PFSK-1 (cell line): ENCODE measurements at regions not wholly inside any gene's neighbourhood (a gene's known extent, or its start where the extent isn't known, plus 50 kb on each side); places are given as distances from the start of the nearest gene placed in this dataset.

Experiments used
- FOXP2 ChIP-seq: optimal IDR thresholded peaks from 2 replicates; pipeline ENCODE3; 2011; ENCODE audit warnings: borderline replicate concordance, control low read depth, inconsistent platforms; ENCODE audit not compliant: insufficient read depth; ENCODE audit errors: extremely low read length, extremely low read depth
- POLR2AphosphoS5 ChIP-seq: IDR thresholded peaks from 2 replicates; pipeline ENCODE4 v1.6.1; 2012; ENCODE audit warnings: low read depth, mild to moderate bottlenecking, control low read depth, low read length, moderate library complexity
- REST ChIP-seq, 2 experiments: IDR thresholded peaks; 2 replicates each; pipeline versions ENCODE4 v1.6.1 to v1.8.0; 2011 to 2012; ENCODE audit warnings: low read depth in 2 of 2, low read length in 2 of 2, control low read depth in 1 of 2, inconsistent platforms in 1 of 2, mild to moderate bottlenecking in 1 of 2, moderate library complexity in 1 of 2; ENCODE audit not compliant: insufficient read depth in 1 of 2
- SIN3A ChIP-seq: IDR thresholded peaks from 2 replicates; pipeline ENCODE4 v1.6.1; 2012; ENCODE audit warnings: mild to moderate bottlenecking, low read length, moderate library complexity, borderline replicate concordance; ENCODE audit not compliant: insufficient read depth
- TAF1 ChIP-seq: IDR thresholded peaks from 2 replicates; pipeline ENCODE4 v1.6.1; 2012; ENCODE audit warnings: low read length, control low read depth, borderline replicate concordance; ENCODE audit not compliant: insufficient read depth

GRCh38 chr12:89289720-89290119 is 62.6 kb downstream of the DUSP6 start:
- TF ChIP-seq POLR2AphosphoS5 (no peak), SIN3A (no peak), TAF1 (no peak), REST (IDR thresholded peaks at IDR 0.05; ENCODE audit: insufficient read depth in 1 of 2, low read depth in 2 of 2, low read length in 2 of 2) (no peak), FOXP2 (no peak)

DNA sequence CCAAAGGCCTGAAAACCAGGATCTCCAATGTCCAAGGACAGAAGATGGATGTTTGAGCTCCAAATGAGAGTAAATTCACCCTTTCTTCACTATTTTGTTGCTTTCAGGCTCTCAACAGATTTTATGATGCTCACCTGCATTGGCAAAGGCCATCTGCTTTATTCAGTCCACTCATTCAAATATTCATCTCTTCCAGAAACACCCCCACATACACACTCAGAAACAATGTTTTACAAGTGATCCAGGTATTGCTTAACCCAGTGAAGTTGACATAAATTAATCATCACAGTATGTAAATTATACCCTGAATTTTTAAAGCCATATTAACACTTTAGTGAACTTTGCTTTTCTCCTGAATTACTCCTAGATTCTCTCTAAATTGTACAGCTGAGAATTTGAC is 63.3 kb downstream of the DUSP6 start:
- TF ChIP-seq TAF1 (no peak), REST (IDR thresholded peaks at IDR 0.05; ENCODE audit: insufficient read depth in 1 of 2, low read depth in 2 of 2, low read length in 2 of 2) (no peak), SIN3A (no peak), POLR2AphosphoS5 (no peak), FOXP2 (no peak)

- TF ChIP-seq FOXP2 (no peak), REST (IDR thresholded peaks at IDR 0.05; ENCODE audit: insufficient read depth in 1 of 2, low read depth in 2 of 2, low read length in 2 of 2) (no peak)
These were observed 65.8 kb downstream of the DUSP6 start for GRCh38 chr12:89286501-89286900.

DNA sequence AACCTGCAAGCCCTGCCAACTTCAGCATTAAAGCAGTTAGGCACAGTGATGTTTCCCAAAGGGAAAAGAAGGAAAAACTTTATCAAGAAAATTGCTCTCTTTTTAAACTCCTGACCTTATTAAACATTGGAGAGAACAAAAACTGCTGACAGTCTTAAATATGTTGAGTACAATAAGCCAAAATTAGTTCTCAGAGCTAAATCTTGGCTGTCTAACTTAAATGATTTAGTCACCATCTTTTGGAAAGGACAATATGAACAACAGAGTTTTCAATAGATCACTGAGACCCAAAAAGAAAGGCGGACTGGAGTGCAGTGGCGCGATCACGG is 70.8 kb downstream of the DUSP6 start:
- TF ChIP-seq FOXP2: no peak

DNA sequence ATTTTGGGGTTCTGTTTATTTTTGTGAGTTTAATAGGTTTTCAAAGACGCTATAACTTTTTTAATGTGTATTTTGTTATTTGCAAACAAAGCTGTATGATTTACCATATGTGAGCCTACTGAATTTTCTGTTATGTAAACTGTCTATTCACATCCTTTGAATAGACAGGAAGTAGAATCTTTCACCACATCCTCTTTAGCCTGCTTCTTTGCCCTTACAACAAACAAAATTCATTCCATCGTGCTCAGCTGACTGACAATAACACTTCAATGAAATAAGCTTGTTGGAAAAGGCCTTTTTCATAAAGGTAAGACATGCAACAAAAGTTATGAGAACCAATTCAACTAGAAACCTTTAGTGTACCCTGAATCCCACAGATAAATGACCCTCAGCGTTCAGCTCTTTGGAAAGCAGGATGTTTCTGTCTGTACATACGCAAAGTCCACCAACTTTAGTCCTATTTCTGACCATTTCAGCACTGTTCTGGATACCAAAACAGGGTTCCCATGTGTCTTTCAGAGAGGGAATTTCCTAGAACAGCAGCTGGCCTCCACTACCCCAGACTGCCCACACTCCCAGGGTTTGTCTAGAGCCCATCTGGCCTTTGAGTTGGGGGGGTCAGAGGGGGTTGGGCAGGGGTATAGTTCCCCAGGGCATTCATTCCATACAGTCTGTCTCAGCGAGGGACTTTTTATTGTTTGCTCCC is 71.3 kb downstream of the DUSP6 start:
- TF ChIP-seq REST (IDR thresholded peaks at IDR 0.05; ENCODE audit: insufficient read depth in 1 of 2, low read depth in 2 of 2, low read length in 2 of 2) (no peak), FOXP2 (no peak), TAF1 (no peak), POLR2AphosphoS5 (no peak), SIN3A (no peak)
